GM20000 (cell line): ENCODE measurements at regions not wholly inside any gene's neighbourhood (a gene's known extent, or its start where the extent isn't known, plus 50 kb on each side); places are given as distances from the start of the nearest gene placed in this dataset.

Experiments used
- DNase-seq: peaks from one replicate; pipeline ENCODE4 v3.0.0; 2012; ENCODE audit warnings: low spot score
- CTCF ChIP-seq: IDR thresholded peaks from 2 replicates; pipeline ENCODE4 v1.5.1; 2012; ENCODE audit warnings: mild to moderate bottlenecking, control low read depth; ENCODE audit errors: extremely low read depth, missing control alignments

GRCh38 chr11:10625982-10626311 lies 57.5 kb upstream of the LYVE1 start:
- DNase-seq, result no peak
- no peak for TF ChIP-seq CTCF

GRCh38 chr11:10625281-10625981 lies 57.0 kb upstream of the LYVE1 start:
- no peak for TF ChIP-seq CTCF
- DNase-seq, result no peak

GRCh38 chr11:10623797-10624761 lies 55.6 kb upstream of the LYVE1 start:
- peak; percentile 33 for TF ChIP-seq CTCF
- peak; percentile 60 for DNase-seq

GRCh38 chr11:10622957-10623791 lies 54.7 kb upstream of the LYVE1 start:
- DNase-seq, result no peak
- TF ChIP-seq CTCF, result no peak

- no peak for DNase-seq
Measured at GRCh38 chr11:10622108-10622507, 53.6 kb upstream of the LYVE1 start.

GRCh38 chr11:10619131-10619680 lies 50.7 kb upstream of the LYVE1 start:
- no peak for DNase-seq
- TF ChIP-seq CTCF, result no peak

More at GRCh38 chr11:10622108-10622507, 53.6 kb upstream of the LYVE1 start:
- no peak for TF ChIP-seq CTCF

GRCh38 chr11:10618490-10618889 lies 50.0 kb upstream of the LYVE1 start:
- no peak for DNase-seq
- TF ChIP-seq CTCF, result no peak
